ENCODE measurements at regions not wholly inside any gene's neighbourhood (a gene's known extent, or its start where the extent isn't known, plus 50 kb on each side); places are given as distances from the start of the nearest gene placed in this dataset.
"Not testable (repeated sequence)": the region's sequence is repeated elsewhere in the genome, so short reads cannot be mapped to it uniquely, and the experiment has no call there.

DNA sequence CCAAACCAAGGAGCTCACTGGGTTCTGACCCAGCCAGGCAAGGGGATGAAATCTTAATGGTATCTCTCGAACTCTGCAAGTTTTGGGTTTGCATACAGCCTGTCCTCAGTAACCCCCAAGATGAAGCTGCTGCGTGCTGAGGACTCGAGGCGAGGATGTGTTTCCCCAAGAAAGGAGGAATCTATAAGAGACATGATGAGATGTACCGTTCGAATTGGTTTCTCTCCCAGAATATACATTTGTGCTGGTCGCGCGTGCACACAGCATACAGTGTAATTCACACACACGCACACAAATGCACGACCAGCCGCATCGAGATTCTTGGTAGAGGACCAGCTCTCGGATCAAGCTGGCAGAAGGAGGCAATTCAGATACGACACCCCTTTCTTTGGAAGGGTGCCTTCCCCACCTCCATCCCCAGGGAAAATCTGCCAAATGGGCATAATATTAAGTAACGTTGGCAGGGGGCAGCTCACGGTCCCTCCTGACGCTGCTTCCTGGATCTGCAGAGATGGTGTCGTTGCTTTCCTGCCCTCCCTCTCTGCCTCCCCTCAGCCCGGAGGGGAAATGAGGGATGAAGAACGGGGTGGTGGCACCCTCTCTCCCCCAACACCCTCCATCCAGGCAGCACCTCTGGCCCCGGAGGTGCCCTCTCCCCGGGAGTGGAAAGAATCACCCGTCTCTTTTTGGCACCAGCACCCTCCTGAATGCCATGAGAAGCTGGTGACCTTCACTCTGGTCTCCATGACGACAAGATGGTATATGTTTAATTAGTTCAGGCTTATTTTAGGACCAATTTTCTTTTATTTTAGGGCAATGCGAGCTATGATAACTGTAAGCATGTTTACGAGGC lies 310.2 kb downstream of the ZNF536 start:
- DNase-seq: no peak

- DNase-seq: no peak
Observed at GRCh38 chr19:30681162-30682100, 309.2 kb downstream of the ZNF536 start.

GRCh38 chr19:30680399-30680798 lies 308.2 kb downstream of the ZNF536 start:
- not testable (repeated sequence) for DNase-seq

DNA sequence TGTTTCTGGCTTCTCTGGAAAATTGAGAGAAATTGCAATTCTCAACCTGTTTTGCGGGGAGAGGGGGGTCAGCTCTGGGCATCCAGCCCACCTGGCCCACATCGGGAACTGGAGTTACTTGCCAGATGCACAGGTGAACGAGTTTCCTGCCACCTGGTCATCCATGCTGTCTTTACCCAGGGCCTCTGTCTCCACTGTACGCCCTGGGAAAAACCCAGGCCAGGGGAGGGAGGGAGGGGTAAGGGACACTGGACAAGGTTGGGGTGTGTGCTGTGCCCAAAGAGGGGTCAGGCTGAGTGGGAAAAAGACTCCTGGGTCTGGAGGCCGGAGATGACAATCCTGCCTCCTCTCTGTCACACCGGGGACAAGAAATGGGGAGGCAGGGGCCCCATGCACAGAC lies 307.6 kb downstream of the ZNF536 start:
- no peak for DNase-seq

GRCh38 chr19:30679153-30679702 lies 307.0 kb downstream of the ZNF536 start:
- no peak for DNase-seq

DNA sequence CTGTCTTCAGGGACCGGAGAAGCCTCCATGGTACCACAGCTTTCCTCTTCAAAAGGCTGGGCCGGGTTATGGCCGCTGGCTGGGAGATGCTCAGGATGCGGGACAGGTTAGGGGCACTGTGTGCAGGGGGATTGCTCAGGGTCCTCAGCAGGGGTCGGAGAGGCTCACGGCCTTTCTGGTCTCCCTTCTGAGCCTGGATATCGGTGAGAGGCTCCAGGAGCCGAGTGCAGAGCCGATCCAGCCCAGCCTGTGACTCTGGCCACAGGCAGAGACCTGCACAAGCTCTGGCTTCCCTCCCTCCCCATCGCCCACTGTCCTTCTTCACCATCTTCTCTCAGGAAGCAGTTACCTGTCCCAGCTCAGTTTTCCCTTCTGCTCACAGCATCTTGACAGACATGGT lies 306.0 kb downstream of the ZNF536 start:
- DNase-seq: no peak

GRCh38 chr19:30677702-30678101 lies 305.5 kb downstream of the ZNF536 start:
- DNase-seq: no peak

DNA sequence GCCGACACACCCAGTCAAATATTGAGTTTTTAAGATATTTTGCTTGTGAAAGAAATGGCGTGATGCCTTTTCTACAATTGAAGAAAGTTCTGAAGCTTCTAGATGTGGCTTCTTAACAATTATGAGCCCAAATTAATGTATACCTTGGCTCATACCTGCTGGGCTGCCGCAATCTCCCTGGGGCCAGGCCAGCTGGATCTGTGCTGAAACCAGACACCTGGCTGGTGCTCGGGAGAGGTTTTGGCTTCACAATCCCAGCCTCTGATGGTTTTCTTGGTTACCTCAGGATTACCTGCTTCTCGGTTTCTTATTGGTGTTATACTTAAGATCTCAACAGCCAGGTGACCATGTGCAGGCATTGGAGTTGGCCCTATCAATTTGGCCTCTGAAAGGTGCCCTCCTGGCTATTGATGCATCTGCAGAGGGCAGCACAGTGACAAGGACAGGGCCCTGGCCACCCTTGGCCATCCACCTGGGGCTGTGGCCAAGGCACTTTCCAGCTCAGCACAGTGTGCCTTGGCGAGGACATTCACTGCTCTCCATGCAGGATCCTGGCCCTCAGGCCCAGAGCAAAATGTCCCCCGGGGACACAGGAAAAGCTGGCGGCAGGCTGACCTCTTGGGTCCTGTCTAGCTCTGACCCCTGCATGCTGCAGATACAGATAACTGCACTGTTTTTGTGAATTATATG lies 305.0 kb downstream of the ZNF536 start:
- no peak for DNase-seq

DNA sequence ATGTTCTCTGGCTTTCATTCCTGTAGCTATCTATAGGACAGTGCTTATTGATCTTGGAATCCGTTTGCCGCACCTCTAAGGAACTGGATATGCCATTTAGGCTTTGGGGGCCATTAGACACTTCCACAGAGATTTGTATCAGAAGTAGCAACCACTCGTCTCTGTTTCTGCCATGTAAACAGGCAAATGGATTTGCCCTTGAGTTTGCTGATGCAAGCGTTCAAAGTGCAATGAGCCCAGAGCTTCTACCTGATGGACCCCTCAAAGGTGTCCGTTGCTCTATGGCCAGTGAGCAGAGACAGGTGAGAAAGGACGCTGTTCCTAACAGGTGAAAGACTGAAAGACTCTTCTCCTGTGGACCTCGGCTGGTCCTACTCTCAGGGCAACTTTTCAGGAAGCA lies 302.9 kb downstream of the ZNF536 start:
- DNase-seq: no peak

DNA sequence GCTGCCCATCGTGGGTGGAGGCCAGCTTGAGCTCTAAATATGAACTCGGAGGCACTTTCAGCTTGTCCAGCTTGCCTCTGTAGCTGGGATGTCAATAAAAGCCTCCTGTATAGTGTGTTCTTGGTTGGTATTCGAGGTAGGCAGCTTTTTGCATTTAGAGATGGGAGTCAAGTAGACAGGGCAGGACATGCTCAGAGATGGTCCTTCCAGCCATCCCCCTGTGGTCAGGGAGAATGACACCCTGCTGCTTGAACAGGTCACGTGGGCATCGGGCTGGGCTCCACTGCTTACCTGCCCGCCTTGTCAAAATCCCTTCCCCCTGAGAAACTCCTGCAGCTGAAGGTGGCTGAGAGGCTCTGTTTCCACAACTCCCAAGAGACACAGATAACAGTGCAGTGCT lies 302.5 kb downstream of the ZNF536 start:
- no peak for DNase-seq

- DNase-seq: no peak
Observed at GRCh38 chr19:30673336-30673735, 301.2 kb downstream of the ZNF536 start.

DNA sequence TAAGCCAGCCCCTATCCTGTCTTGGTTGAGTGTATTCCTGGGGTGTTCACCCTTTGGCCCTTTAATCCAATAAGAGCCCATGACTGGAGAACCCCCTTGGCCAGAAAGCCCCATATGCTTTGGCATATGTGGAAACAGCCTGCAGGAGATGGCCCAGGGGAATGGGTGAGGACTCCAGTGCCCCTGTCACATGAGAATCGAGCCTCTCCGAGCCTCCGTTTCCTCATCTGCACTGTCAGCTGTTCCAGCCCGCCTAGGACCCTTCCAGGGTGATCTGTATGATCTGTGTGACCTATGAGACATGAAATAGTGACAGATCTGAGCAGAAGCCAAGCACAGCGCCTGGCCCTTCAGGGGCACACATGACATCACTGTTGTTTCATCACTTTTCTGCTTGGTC lies 300.7 kb downstream of the ZNF536 start:
- DNase-seq: no peak

DNA sequence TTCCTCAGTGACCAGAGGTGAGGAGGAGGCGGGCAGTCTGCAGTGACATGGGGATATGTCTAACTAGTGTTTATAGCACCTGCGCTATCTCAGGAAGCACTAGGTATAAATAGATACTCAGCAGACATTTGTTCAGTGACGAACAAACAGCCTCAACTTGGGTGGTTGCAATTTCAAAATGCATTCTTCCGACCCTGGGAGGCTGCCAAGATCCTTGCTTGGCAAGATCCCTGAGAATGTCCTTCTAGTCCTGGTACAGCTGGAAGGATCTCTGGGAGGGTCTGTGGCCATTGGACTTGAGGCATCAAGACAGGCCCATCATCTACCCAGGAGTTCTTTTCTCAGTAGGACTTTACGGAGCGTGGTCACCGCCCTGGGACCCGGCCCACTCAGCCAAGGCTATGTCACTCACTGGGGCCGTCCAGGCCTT lies 299.5 kb downstream of the ZNF536 start:
- no peak for DNase-seq

- DNase-seq: no peak
Observed at GRCh38 chr19:30671367-30671619, 299.1 kb downstream of the ZNF536 start.

GRCh38 chr19:30670562-30671366 lies 298.6 kb downstream of the ZNF536 start:
- no peak for DNase-seq

- no peak for DNase-seq
Observed at GRCh38 chr19:30670011-30670329, 297.8 kb downstream of the ZNF536 start.

DNA sequence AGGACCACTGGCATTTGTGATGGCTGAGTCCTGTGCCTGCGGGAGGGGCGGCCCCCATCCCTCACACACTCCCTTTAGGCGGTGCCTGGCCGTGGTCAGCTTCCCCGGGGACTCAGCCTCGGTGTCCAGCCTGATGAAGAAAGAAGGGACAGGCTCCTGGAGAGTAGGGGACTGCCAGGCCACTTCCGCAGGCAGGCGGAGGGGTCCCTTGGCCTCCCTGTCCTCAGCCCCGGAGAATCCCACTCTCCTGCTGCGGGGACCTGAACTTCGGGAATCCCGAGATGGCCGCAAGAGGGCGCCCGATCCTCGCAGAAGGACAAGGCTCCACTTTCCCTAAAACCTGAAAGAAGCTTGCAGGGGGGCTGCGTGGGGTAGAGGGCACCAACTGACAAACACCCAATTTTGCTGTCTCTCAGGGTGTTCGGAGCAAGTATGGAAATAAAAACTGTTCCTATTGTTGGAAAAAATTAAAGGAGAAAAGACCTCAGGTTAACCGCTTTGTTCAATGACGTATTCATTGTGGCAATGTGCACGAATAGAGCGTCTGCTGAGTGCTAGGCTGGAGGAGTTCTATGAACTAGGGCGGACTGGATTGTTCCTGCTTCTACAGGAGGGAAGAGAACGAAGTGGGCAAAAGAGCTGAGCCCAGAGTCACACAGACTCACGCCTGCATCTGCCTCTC lies 297.3 kb downstream of the ZNF536 start:
- DNase-seq: no peak

DNA sequence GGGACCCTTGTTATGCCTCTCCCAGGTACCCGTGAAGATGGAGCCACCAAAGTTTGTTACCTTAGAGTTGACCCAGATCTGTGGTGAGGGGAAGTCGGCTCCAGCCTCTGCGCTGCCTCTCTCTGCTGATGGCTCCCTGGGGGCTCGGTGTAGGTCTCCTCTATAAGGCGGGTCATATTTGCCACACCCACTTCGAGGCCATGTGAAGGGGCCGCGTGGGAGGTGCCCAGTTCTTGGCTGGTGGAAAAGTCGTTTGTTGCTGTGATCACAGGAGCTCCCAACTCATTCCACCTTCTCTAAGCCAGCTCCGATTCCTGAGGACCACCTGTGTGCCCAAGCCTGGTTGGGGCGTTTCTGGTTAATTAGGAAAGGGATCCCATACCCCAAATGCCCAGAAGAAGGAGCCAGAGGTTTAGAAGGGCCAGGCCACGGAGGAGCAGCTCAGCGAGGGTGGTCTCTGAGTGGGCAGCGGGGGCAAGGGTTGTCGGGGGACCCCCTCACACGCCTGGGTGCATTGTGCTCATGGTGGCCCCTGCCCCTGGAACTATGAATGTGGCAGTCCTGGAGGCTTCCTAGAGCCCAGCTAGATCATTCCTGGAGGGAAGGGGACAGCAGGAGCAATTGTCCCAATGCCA lies 296.5 kb downstream of the ZNF536 start:
- no peak for DNase-seq

DNA sequence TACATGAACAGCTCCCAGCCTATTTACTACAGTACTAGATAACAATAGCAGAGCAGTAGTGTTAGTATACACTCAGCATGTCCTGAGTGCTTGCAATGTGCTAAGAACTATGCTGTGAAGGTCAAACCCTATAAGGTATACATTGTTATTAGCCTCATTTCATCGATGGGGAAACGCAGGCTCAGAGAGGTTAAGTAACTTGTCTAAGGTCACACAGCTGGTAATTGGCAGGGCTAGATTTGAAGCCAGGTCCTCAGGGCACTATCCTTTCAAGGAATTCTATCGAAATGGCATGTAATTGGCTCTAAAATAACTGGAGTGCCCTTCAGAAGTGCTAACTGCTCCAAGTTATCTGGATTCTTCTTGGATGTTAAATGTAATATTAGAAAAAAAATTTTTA lies 295.6 kb downstream of the ZNF536 start:
- DNase-seq: no peak

GRCh38 chr19:30667227-30667626 lies 295.0 kb downstream of the ZNF536 start:
- no peak for DNase-seq
